Ascending aorta (tissue), 2 donors: ENCODE measurements at regions not wholly inside any gene's neighbourhood (a gene's known extent, or its start where the extent isn't known, plus 50 kb on each side); places are given as distances from the start of the nearest gene placed in this dataset.

Experiments used
- DNase-seq, 2 donors: peaks; one replicate each; pipeline ENCODE4 v3.0.0-alpha.2; 2019; ENCODE audit warnings: low spot score in 2 of 2
- H3K27ac ChIP-seq, 2 donors: fragments of 200-600 bp; sonication (generic); one replicate each; pipeline ENCODE4 v1.5.1; 2016 to 2017; ENCODE audit warnings: mild to moderate bottlenecking in 1 of 2
- H3K27me3 ChIP-seq: fragments of 200-600 bp; sonication (generic); one replicate; pipeline ENCODE4 v1.5.1; 2017
- H3K36me3 ChIP-seq, 2 donors: fragments of 200-600 bp; sonication (generic); one replicate each; pipeline ENCODE4 v1.5.1; 2016
- H3K4me1 ChIP-seq, 2 donors: fragments of 200-600 bp; sonication (generic); one replicate each; pipeline ENCODE4 v1.5.1; 2016 to 2017; ENCODE audit warnings: mild to moderate bottlenecking in 1 of 2
- H3K4me3 ChIP-seq, 2 donors: fragments of 200-600 bp; sonication (generic); one replicate each; pipeline ENCODE4 v1.5.1; 2016 to 2017; ENCODE audit warnings: mild to moderate bottlenecking in 1 of 2
- H3K9me3 ChIP-seq, 2 donors: fragments of 200-600 bp; sonication (generic); one replicate each; pipeline ENCODE4 v1.5.1; 2016
- intact Hi-C: fragments of 100-400 bp; cut with DNase I; formaldehyde crosslinking; loops from one replicate; pipeline ENCODE4 v1.15.1; 2023
- TF ChIP-seq, protein P1 (sequence below), 3 experiments: fragments of 200-600 bp in 2 of 3; fragments of 450-650 bp in 1 of 3; sonication (generic) in 2 of 3; IDR thresholded peaks; one replicate each; pipeline ENCODE4 v1.5.1; 2016 to 2019; ENCODE audit warnings: antibody characterized with exemption in 3 of 3, mild to moderate bottlenecking in 1 of 3, moderate library complexity in 1 of 3

GRCh38 chr22:19635644-19636043, 78.7 kb upstream of the SEPTIN5 start:
- no peak overlapping the region for H3K4me3 ChIP-seq
- no peaks in the 10 kb centered on the region for H3K4me1 ChIP-seq
- H3K36me3 ChIP-seq: no peaks in the 10 kb centered on the region
- H3K27ac ChIP-seq: no peak overlapping the region
- DNase-seq: peak in 1 of 2 donors; percentile 12
- no peaks in the 10 kb centered on the region for H3K27me3 ChIP-seq
- intact Hi-C loops: loop anchor here (10.0 kb wide), 1 partner anchor 79 kb away; the partner anchor contains the start of gene SEPTIN5
- H3K9me3 ChIP-seq: no peaks in the 10 kb centered on the region
- TF ChIP-seq, protein P1, sequence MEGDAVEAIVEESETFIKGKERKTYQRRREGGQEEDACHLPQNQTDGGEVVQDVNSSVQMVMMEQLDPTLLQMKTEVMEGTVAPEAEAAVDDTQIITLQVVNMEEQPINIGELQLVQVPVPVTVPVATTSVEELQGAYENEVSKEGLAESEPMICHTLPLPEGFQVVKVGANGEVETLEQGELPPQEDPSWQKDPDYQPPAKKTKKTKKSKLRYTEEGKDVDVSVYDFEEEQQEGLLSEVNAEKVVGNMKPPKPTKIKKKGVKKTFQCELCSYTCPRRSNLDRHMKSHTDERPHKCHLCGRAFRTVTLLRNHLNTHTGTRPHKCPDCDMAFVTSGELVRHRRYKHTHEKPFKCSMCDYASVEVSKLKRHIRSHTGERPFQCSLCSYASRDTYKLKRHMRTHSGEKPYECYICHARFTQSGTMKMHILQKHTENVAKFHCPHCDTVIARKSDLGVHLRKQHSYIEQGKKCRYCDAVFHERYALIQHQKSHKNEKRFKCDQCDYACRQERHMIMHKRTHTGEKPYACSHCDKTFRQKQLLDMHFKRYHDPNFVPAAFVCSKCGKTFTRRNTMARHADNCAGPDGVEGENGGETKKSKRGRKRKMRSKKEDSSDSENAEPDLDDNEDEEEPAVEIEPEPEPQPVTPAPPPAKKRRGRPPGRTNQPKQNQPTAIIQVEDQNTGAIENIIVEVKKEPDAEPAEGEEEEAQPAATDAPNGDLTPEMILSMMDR (IDR thresholded peaks at IDR 0.05): no peak

DNA sequence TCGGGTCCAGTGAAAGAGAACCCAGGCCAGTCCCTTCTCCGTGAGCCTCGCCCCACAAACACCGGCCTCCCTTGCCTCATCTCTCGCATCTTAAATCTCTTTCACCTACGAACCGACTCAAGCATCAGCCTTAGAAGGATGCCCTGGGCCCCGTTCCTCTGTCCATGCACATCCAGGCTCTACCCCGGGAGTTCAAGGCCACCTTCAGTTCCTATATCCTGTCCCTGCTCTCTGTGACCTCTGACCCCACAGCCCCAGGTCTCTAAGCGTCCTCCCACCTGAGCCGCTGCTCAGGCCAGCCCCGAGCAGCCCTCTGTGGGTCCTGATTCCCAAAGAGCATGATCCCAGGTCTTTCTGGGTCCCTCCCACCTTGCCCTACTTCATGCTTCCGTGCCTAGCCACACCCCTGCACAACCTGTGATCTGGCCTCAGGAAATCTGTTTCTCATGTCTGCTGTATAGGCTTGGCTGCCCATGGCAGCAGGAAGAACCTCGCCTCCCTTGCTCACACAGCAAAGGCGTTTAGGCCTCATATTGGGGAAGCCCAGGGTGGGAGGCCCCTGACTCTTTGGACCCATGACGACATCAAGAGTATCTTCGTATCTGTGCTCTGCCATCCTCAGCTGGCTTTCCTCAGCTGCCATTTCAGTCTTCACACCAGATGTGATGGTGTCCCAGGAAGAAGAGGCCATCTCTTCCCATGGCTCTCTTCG, 77.5 kb upstream of the SEPTIN5 start:
- H3K27me3 ChIP-seq: no peaks in the 10 kb centered on the region
- peak in 1 of 2 donors; percentile 56 for DNase-seq
- no peaks in the 10 kb centered on the region for H3K9me3 ChIP-seq
- intact Hi-C loops: loop anchor here (10.0 kb wide), 1 partner anchor 78 kb away; the partner anchor contains the start of gene SEPTIN5
- no peaks in the 10 kb centered on the region for H3K36me3 ChIP-seq
- TF ChIP-seq, protein P1 (IDR thresholded peaks at IDR 0.05): no peak
- H3K4me3 ChIP-seq: no peak overlapping the region
- no peaks in the 10 kb centered on the region for H3K4me1 ChIP-seq
- no peak overlapping the region for H3K27ac ChIP-seq

GRCh38 chr22:19637408-19638281, 76.7 kb upstream of the SEPTIN5 start:
- peak in 1 of 2 donors; percentile 52 for DNase-seq
- intact Hi-C loops: loop anchor here (10.0 kb wide), 1 partner anchor 77 kb away; the partner anchor contains the start of gene SEPTIN5

GRCh38 chr22:19638282-19639015, 75.9 kb upstream of the SEPTIN5 start:
- peak in 1 of 2 donors; percentile 39 for DNase-seq
- TF ChIP-seq, protein P1 (IDR thresholded peaks at IDR 0.05): no peak
- intact Hi-C loops: loop anchor here (10.0 kb wide), 1 partner anchor 76 kb away; the partner anchor contains the start of gene SEPTIN5

More at GRCh38 chr22:19637408-19638281, 76.7 kb upstream of the SEPTIN5 start:
- H3K27ac ChIP-seq: no peak overlapping the region
- no peaks in the 10 kb centered on the region for H3K4me1 ChIP-seq
- no peak overlapping the region for H3K4me3 ChIP-seq
- H3K36me3 ChIP-seq: no peaks in the 10 kb centered on the region
- H3K27me3 ChIP-seq: no peaks in the 10 kb centered on the region
- TF ChIP-seq, protein P1 (IDR thresholded peaks at IDR 0.05): no peak
- no peaks in the 10 kb centered on the region for H3K9me3 ChIP-seq

DNA sequence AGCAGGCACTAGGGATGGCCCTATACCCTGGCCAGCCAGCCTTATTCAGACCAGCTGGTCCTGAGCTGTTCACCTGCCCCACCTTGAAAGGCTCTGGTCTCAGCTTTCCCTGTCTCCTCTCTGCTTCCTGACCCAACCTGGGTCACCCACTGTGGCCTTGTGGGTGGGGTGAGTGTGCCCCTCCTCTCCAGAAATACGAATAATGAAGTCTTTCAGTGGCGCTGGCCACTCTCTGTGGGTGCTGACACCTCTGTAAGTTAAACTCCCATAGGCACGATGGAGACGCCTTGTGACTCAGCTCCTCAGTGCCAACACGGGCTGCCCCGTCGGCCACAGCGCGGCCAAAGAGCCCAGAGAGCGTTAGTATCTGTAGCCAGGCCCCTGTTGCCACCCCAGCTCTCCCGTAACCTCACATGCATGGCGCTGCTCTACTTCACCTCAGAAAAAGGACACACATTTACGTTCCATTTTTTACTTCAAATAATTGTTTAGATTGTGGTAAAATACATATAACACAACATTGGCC, 74.6 kb upstream of the SEPTIN5 start:
- peak in 1 of 2 donors; percentile 27 for DNase-seq
- Histone ChIP-seq H3K9me3 (no peaks in the 10 kb centered on the region), H3K27ac (no peak overlapping the region), H3K36me3 (no peaks in the 10 kb centered on the region), H3K4me1 (no peaks in the 10 kb centered on the region), H3K4me3 (no peak overlapping the region), H3K27me3 (no peaks in the 10 kb centered on the region)
- TF ChIP-seq, protein P1 (IDR thresholded peaks at IDR 0.05): no peak
- intact Hi-C loops: loop anchor here (10.0 kb wide), 1 partner anchor 75 kb away; the partner anchor contains the start of gene SEPTIN5

More at GRCh38 chr22:19638282-19639015, 75.9 kb upstream of the SEPTIN5 start:
- H3K9me3 ChIP-seq: no peaks in the 10 kb centered on the region
- no peaks in the 10 kb centered on the region for H3K27me3 ChIP-seq
- no peak overlapping the region for H3K4me3 ChIP-seq
- H3K36me3 ChIP-seq: no peaks in the 10 kb centered on the region
- no peaks in the 10 kb centered on the region for H3K4me1 ChIP-seq
- no peak overlapping the region for H3K27ac ChIP-seq
